ENCODE measurements at regions not wholly inside any gene's neighbourhood (a gene's known extent, or its start where the extent isn't known, plus 50 kb on each side); places are given as distances from the start of the nearest gene placed in this dataset.

DNA sequence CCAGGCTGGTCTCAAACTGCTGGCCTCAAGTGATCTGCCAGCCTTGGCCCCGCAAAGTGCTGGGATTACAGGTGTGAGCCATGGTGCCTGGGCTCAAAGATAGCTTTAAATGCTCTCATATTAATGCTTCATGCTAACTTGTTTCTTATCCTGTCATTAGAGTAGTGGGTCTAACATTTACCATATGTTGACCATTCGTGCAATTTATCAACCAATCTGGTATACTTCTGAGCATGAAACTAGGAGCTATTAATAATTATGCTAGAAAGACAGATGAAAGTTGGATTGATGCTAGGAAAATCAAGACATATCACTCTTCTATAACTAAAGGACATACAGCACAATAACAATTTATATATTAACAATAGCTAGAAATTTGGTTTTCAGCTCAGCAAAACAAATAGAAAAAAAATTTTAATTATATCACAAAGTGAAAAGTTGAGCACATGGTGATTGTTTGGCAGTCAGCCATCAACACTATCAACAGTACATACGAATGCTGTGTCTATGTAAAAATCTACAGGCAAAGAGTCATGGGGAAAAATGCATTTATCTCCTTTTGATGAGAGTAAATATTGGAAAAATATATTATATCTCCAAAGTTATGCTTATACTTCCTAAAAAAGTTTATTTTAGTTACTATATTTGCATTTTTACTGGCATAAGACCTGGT, 112.1 kb upstream of the ABCB5 start:
- POLR2A ChIA-PET: no interaction called here
- peaks cover 0 to 34% (median 21%) of the 10 kb centered on the region in 9 donors for H3K9me3 Mint-ChIP-seq
- H3K27ac Mint-ChIP-seq: no peak overlapping the region
- no peak for DNase-seq
- ATAC-seq: no peak
- no peak overlapping the region for H3K4me3 Mint-ChIP-seq
- H3K27me3 Mint-ChIP-seq: peaks cover 0 to 2% (median 0%) of the 10 kb centered on the region in 5 donors
- no peaks in the 10 kb centered on the region for H3K36me3 Mint-ChIP-seq
- H3K4me1 Mint-ChIP-seq: peaks cover 0 to 2% (median under 1%) of the 10 kb centered on the region in 4 donors

GRCh38 chr7:20504060-20504459, 111.4 kb upstream of the ABCB5 start:
- DNase-seq (no peak), ATAC-seq (no peak)
- Mint-ChIP-seq H3K27ac (no peak overlapping the region), H3K27me3 (peaks cover 0 to 2% (median 0%) of the 10 kb centered on the region in 5 donors), H3K4me1 (peaks cover 0 to 2% (median under 1%) of the 10 kb centered on the region in 4 donors), H3K36me3 (no peaks in the 10 kb centered on the region), H3K9me3 (peaks cover 0 to 28% (median 18%) of the 10 kb centered on the region in 9 donors), H3K4me3 (no peak overlapping the region)
- POLR2A ChIA-PET: no interaction called here

DNA sequence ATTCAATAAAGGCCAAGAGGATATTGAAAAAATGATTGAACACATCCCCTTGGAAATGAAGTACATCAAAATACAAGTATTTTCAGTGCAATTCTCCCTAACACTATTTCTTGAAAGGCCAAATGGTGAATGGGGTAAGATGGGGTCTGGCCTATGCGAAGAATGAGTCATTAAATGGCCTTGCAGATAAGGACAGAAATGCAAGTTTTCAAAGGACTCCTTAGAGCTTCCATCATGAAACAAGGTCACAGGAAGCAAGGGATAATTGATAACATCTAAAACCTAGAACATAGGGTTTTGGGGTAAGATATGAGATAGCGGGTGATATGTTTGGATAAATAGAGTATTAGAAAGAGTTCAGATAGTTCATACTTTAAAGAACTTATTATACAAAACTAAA, 109.3 kb upstream of the ABCB5 start:
- POLR2A ChIA-PET: no interaction called here
- no peak for DNase-seq
- no peaks in the 10 kb centered on the region for H3K36me3 Mint-ChIP-seq
- peaks cover 0 to 2% (median under 1%) of the 10 kb centered on the region in 4 donors for H3K4me1 Mint-ChIP-seq
- no peak overlapping the region for H3K27ac Mint-ChIP-seq
- H3K27me3 Mint-ChIP-seq: peaks cover 0 to 4% (median 0%) of the 10 kb centered on the region in 5 donors
- peaks cover 0 to 17% (median 5%) of the 10 kb centered on the region in 9 donors for H3K9me3 Mint-ChIP-seq
- H3K4me3 Mint-ChIP-seq: no peak overlapping the region
- no peak for ATAC-seq

GRCh38 chr7:20507157-20507556, 108.3 kb upstream of the ABCB5 start:
- peaks cover 0 to 8% (median 0%) of the 10 kb centered on the region in 9 donors for H3K9me3 Mint-ChIP-seq
- H3K4me1 Mint-ChIP-seq: peaks cover 0 to 2% (median under 1%) of the 10 kb centered on the region in 4 donors
- H3K4me3 Mint-ChIP-seq: no peak overlapping the region
- H3K27me3 Mint-ChIP-seq: peaks cover 0 to 4% (median 0%) of the 10 kb centered on the region in 5 donors
- DNase-seq (no peak), ATAC-seq (no peak)
- no peak overlapping the region for H3K27ac Mint-ChIP-seq
- H3K36me3 Mint-ChIP-seq: no peaks in the 10 kb centered on the region
- POLR2A ChIA-PET: no interaction called here

DNA sequence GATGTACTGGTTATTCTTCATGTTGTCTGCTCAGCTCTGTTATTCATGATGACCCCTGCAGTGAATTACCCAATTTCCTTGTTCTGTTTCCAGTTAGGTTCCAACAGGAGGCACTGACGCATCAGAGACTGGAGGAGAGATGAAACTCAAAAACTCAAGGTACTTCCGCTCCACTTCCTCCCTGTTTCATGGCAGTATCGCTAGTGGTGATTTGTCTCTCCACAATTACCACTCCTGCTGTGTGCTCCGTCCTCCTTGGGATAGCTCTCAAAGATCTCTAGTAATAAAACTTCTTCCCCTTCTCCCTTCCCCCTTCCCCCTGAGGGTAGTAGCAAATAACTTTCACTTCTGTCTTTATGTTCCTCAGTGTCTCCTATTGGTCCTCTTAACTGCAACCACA, 107.4 kb upstream of the ABCB5 start:
- DNase-seq: no peak
- peaks cover 0 to 2% (median 0%) of the 10 kb centered on the region in 4 donors for H3K4me1 Mint-ChIP-seq
- H3K9me3 Mint-ChIP-seq: peaks cover 0 to 7% (median 0%) of the 10 kb centered on the region in 9 donors
- ATAC-seq: no peak
- no peaks in the 10 kb centered on the region for H3K36me3 Mint-ChIP-seq
- no peak overlapping the region for H3K27ac Mint-ChIP-seq
- H3K27me3 Mint-ChIP-seq: peaks cover 0 to 4% (median 0%) of the 10 kb centered on the region in 5 donors
- POLR2A ChIA-PET: no interaction called here
- no peak overlapping the region for H3K4me3 Mint-ChIP-seq

DNA sequence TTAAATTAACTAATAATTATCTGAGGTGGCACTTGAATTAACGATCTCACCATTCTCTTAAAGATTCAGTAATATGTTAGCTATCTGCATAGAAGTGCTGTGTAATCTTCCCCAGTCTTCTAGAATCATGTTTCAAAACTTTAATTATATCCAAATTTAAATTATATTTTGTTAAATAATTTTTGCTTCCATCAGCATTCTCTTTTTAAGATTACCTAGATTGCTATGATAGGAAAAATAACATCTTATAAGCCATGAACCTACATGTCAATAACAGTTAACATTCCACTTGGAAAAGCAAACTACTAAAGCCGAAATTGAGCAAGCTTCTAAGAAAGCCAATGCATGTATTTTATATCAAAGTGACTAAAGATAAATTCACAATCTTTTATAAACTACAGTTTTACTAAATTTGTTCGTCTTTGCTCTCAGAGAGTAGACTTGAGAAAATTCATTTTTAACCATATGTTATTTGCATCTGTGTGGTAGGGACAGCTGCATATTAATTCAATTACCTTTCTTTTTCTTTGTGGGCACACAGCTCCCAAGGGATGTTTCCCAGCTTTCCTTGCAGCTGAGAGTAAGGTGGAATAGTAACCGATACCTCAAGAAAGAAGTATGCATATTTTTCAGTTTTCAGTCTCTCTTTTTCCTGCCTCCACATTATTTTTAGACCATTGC, 105.4 kb upstream of the ABCB5 start:
- H3K4me1 Mint-ChIP-seq: peaks cover 0 to 2% (median 0%) of the 10 kb centered on the region in 4 donors
- POLR2A ChIA-PET: no interaction called here
- H3K27ac Mint-ChIP-seq: no peak overlapping the region
- no peak for DNase-seq
- H3K4me3 Mint-ChIP-seq: no peak overlapping the region
- H3K27me3 Mint-ChIP-seq: peaks cover 0 to 4% (median 0%) of the 10 kb centered on the region in 5 donors
- H3K36me3 Mint-ChIP-seq: no peaks in the 10 kb centered on the region
- peaks cover 0 to 7% (median 0%) of the 10 kb centered on the region in 9 donors for H3K9me3 Mint-ChIP-seq
- no peak for ATAC-seq

- ATAC-seq (no peak), DNase-seq (no peak)
- Mint-ChIP-seq H3K36me3 (no peaks in the 10 kb centered on the region), H3K27me3 (peaks cover 0 to 4% (median 0%) of the 10 kb centered on the region in 5 donors), H3K4me1 (peaks cover 0 to 2% (median 0%) of the 10 kb centered on the region in 4 donors), H3K9me3 (peaks cover 0 to 7% (median 0%) of the 10 kb centered on the region in 9 donors), H3K27ac (no peak overlapping the region), H3K4me3 (no peak overlapping the region)
- POLR2A ChIA-PET: no interaction called here
These were observed 104.9 kb upstream of the ABCB5 start for GRCh38 chr7:20510573-20510900.

- no peak overlapping the region for H3K4me3 Mint-ChIP-seq
- peaks cover 0 to 4% (median 0%) of the 10 kb centered on the region in 5 donors for H3K27me3 Mint-ChIP-seq
- ATAC-seq: no peak
- POLR2A ChIA-PET: no interaction called here
- no peak overlapping the region for H3K27ac Mint-ChIP-seq
- peaks cover 0 to 7% (median 0%) of the 10 kb centered on the region in 9 donors for H3K9me3 Mint-ChIP-seq
- no peak for DNase-seq
- H3K4me1 Mint-ChIP-seq: no peaks in the 10 kb centered on the region
- no peaks in the 10 kb centered on the region for H3K36me3 Mint-ChIP-seq
These were observed 102.1 kb upstream of the ABCB5 start for GRCh38 chr7:20513341-20513740.

GRCh38 chr7:20513897-20514296, 101.6 kb upstream of the ABCB5 start:
- Mint-ChIP-seq H3K27me3 (peaks cover 0 to 4% (median 0%) of the 10 kb centered on the region in 5 donors), H3K9me3 (peaks cover 0 to 7% (median 0%) of the 10 kb centered on the region in 9 donors), H3K36me3 (no peaks in the 10 kb centered on the region), H3K4me3 (no peak overlapping the region), H3K4me1 (no peaks in the 10 kb centered on the region), H3K27ac (no peak overlapping the region)
- ATAC-seq: no peak
- no peak for DNase-seq
- POLR2A ChIA-PET: no interaction called here

DNA sequence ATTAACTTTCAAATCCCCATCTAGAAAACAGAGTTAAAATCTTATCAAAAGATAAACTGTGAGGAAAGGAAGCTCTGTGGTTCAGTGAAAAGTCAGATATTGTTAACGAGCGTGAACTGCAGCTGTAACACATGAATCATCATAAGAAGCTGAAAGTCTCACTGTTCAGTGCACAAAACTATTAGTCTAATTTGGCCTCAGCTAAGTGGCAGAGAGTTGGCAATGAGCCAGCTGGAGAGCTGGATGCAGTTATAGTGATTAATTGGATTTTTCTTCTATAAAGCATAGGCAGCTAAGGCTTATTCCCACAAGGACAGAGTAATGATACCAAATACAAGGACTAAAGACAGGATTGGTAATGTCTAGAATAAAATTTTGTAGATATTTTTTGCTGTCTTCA, 101.1 kb upstream of the ABCB5 start:
- H3K36me3 Mint-ChIP-seq: no peaks in the 10 kb centered on the region
- no peak for DNase-seq
- H3K27ac Mint-ChIP-seq: no peak overlapping the region
- H3K4me1 Mint-ChIP-seq: no peaks in the 10 kb centered on the region
- no peak for ATAC-seq
- peaks cover 0 to 7% (median 0%) of the 10 kb centered on the region in 9 donors for H3K9me3 Mint-ChIP-seq
- POLR2A ChIA-PET: no interaction called here
- no peak overlapping the region for H3K4me3 Mint-ChIP-seq
- H3K27me3 Mint-ChIP-seq: peaks cover 0 to 4% (median 0%) of the 10 kb centered on the region in 5 donors

DNA sequence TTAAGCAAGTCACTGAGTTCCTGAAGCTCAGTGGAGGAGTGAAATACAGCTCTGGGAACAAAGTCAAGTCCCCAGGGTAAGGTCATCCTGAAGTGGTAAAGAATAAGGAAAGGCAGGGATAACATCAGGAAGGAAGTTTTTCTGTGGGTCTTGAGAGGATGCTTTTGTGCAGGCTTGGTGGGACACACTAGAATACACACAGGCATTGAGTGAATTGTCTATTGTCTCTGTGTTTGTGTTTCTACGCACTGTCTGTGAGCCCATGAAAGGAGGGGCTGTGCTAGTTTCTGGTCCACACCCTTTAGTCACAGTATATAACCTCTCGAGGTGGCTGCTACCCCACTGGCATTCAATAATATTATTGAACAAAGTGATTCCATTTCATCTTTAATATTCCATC, 95.8 kb upstream of the ABCB5 start:
- H3K27me3 Mint-ChIP-seq: peaks cover 0 to 7% (median 0%) of the 10 kb centered on the region in 5 donors
- no peaks in the 10 kb centered on the region for H3K4me1 Mint-ChIP-seq
- H3K36me3 Mint-ChIP-seq: no peaks in the 10 kb centered on the region
- H3K27ac Mint-ChIP-seq: no peak overlapping the region
- peaks cover 0 to 10% (median 0%) of the 10 kb centered on the region in 9 donors for H3K9me3 Mint-ChIP-seq
- no peak for ATAC-seq
- H3K4me3 Mint-ChIP-seq: no peak overlapping the region
- no peak for DNase-seq
- POLR2A ChIA-PET: no interaction called here

GRCh38 chr7:20520530-20520929, 94.9 kb upstream of the ABCB5 start:
- DNase-seq (no peak), ATAC-seq (no peak)
- H3K27me3 Mint-ChIP-seq: peaks cover 0 to 7% (median 0%) of the 10 kb centered on the region in 5 donors
- no peak overlapping the region for H3K27ac Mint-ChIP-seq
- H3K4me1 Mint-ChIP-seq: no peaks in the 10 kb centered on the region
- peaks cover 0 to 10% (median 0%) of the 10 kb centered on the region in 9 donors for H3K9me3 Mint-ChIP-seq
- H3K4me3 Mint-ChIP-seq: no peak overlapping the region
- POLR2A ChIA-PET: no interaction called here
- H3K36me3 Mint-ChIP-seq: no peaks in the 10 kb centered on the region

DNA sequence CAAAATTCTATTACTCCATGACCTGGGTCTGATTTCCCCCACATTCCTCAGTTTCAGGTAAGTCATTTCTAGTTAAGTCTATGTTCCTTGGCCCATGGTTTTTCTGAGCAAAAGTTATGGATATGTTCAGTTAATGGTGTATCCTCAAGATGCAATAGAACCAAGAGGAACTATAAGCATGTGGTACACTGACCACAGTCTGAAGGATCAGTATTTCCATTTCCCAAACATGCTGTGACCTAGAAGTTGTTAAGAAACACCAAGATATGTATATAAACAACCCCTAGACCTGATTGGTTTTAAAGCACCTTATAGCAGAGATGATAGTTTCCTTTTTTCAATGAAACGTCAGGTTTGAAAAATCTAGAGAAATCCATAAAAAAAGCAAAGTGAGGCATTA, 94.2 kb upstream of the ABCB5 start:
- no peak for ATAC-seq
- no peak overlapping the region for H3K27ac Mint-ChIP-seq
- no peaks in the 10 kb centered on the region for H3K36me3 Mint-ChIP-seq

More for the DNA sequence above, 94.2 kb upstream of the ABCB5 start:
- Mint-ChIP-seq H3K4me1 (no peaks in the 10 kb centered on the region), H3K9me3 (peaks cover 0 to 10% (median 0%) of the 10 kb centered on the region in 9 donors), H3K27me3 (peaks cover 0 to 7% (median 0%) of the 10 kb centered on the region in 5 donors), H3K4me3 (no peak overlapping the region)
- POLR2A ChIA-PET: no interaction called here
- no peak for DNase-seq
